ENCODE measurements at regions not wholly inside any gene's neighbourhood (a gene's known extent, or its start where the extent isn't known, plus 50 kb on each side); places are given as distances from the start of the nearest gene placed in this dataset.

GRCh38 chr22:46038516-46039430 lies 61.8 kb upstream of the WNT7B start:
- no peaks in the 10 kb centered on the region for H3K27me3 ChIP-seq (ENCODE audit: low read length)
- no peak overlapping the region for H3K4me2 ChIP-seq (ENCODE audit: low read depth, low read length, poor library complexity, severe bottlenecking)
- no peak overlapping the region for H3K27ac ChIP-seq (ENCODE audit: low read depth, low read length)
- peaks cover 6% of the 10 kb centered on the region; the same call in 1 of the 2 replicates for H3K9me3 ChIP-seq (ENCODE audit: insufficient read depth, low read length)
- H3K36me3 ChIP-seq (ENCODE audit: low read length): no peaks in the 10 kb centered on the region
- H3K9me2 ChIP-seq (replicated peaks; ENCODE audit: insufficient read depth, low read length): no peaks in the 10 kb centered on the region
- no peak overlapping the region for H3K4me3 ChIP-seq (ENCODE audit: insufficient read depth, low read length, poor library complexity, severe bottlenecking)
- TF ChIP-seq EZH2phosphoT487 (conservative IDR thresholded peaks at IDR 0.05; ENCODE audit: low read length): no peak
- no peak for TF ChIP-seq CTCF (IDR thresholded peaks at IDR 0.05; ENCODE audit: insufficient read depth, low read length, poor library complexity, severe bottlenecking)
- H3K9ac ChIP-seq (ENCODE audit: low read length): no peak overlapping the region
- H2AFZ ChIP-seq (ENCODE audit: low read depth, low read length, severe bottlenecking): no peak overlapping the region
- no peaks in the 10 kb centered on the region for H3K79me2 ChIP-seq (ENCODE audit: insufficient read depth, low read length)
- H4K20me1 ChIP-seq (ENCODE audit: low read depth, low read length): no peaks in the 10 kb centered on the region
- H3F3A ChIP-seq (ENCODE audit: insufficient read depth): no peaks in the 10 kb centered on the region

GRCh38 chr22:46039535-46039934 lies 62.6 kb upstream of the WNT7B start:
- Histone ChIP-seq H3K4me2 (ENCODE audit: low read depth, low read length, poor library complexity, severe bottlenecking) (no peak overlapping the region), H3K9ac (ENCODE audit: low read length) (no peak overlapping the region), H3K27ac (ENCODE audit: low read depth, low read length) (no peak overlapping the region), H3K9me3 (ENCODE audit: insufficient read depth, low read length) (peaks cover 6% of the 10 kb centered on the region; the same call in 1 of the 2 replicates), H3K27me3 (ENCODE audit: low read length) (no peaks in the 10 kb centered on the region), H3F3A (ENCODE audit: insufficient read depth) (no peaks in the 10 kb centered on the region), H2AFZ (ENCODE audit: low read depth, low read length, severe bottlenecking) (no peak overlapping the region), H3K9me2 (replicated peaks; ENCODE audit: insufficient read depth, low read length) (no peaks in the 10 kb centered on the region), H3K79me2 (ENCODE audit: insufficient read depth, low read length) (no peaks in the 10 kb centered on the region), H3K4me3 (ENCODE audit: insufficient read depth, low read length, poor library complexity, severe bottlenecking) (no peak overlapping the region), H3K36me3 (ENCODE audit: low read length) (no peaks in the 10 kb centered on the region), H4K20me1 (ENCODE audit: low read depth, low read length) (no peaks in the 10 kb centered on the region)
- TF ChIP-seq EZH2phosphoT487 (conservative IDR thresholded peaks at IDR 0.05; ENCODE audit: low read length): no peak
- no peak for TF ChIP-seq CTCF (IDR thresholded peaks at IDR 0.05; ENCODE audit: insufficient read depth, low read length, poor library complexity, severe bottlenecking)

- Histone ChIP-seq H3F3A (ENCODE audit: insufficient read depth) (no peaks in the 10 kb centered on the region), H3K36me3 (ENCODE audit: low read length) (no peaks in the 10 kb centered on the region), H3K79me2 (ENCODE audit: insufficient read depth, low read length) (no peaks in the 10 kb centered on the region), H3K4me2 (ENCODE audit: low read depth, low read length, poor library complexity, severe bottlenecking) (no peak overlapping the region), H3K9me2 (replicated peaks; ENCODE audit: insufficient read depth, low read length) (no peaks in the 10 kb centered on the region), H2AFZ (ENCODE audit: low read depth, low read length, severe bottlenecking) (no peak overlapping the region), H3K4me3 (ENCODE audit: insufficient read depth, low read length, poor library complexity, severe bottlenecking) (no peak overlapping the region), H3K9me3 (ENCODE audit: insufficient read depth, low read length) (no peaks in the 10 kb centered on the region), H4K20me1 (ENCODE audit: low read depth, low read length) (no peaks in the 10 kb centered on the region), H3K27me3 (ENCODE audit: low read length) (no peaks in the 10 kb centered on the region), H3K9ac (ENCODE audit: low read length) (no peak overlapping the region), H3K27ac (ENCODE audit: low read depth, low read length) (no peak overlapping the region)
- TF ChIP-seq CTCF (IDR thresholded peaks at IDR 0.05; ENCODE audit: insufficient read depth, low read length, poor library complexity, severe bottlenecking) (no peak), EZH2phosphoT487 (conservative IDR thresholded peaks at IDR 0.05; ENCODE audit: low read length) (no peak)
These were observed 63.8 kb upstream of the WNT7B start for GRCh38 chr22:46040471-46041465.

Measured in SU-DHL-6 (cell line).